ENCODE measurements at regions not wholly inside any gene's neighbourhood (a gene's known extent, or its start where the extent isn't known, plus 50 kb on each side); places are given as distances from the start of the nearest gene placed in this dataset.
"Not testable (repeated sequence)": the region's sequence is repeated elsewhere in the genome, so short reads cannot be mapped to it uniquely, and the experiment has no call there.

- DNase-seq (ENCODE audit: low read depth), result no peak
Observed at GRCh38 chr18:8991155-8991554, 111.3 kb upstream of the NDUFV2 start.

- not testable (repeated sequence) for DNase-seq (ENCODE audit: low read depth)
Observed at GRCh38 chr18:8992500-8992899, 110.0 kb upstream of the NDUFV2 start.

DNA sequence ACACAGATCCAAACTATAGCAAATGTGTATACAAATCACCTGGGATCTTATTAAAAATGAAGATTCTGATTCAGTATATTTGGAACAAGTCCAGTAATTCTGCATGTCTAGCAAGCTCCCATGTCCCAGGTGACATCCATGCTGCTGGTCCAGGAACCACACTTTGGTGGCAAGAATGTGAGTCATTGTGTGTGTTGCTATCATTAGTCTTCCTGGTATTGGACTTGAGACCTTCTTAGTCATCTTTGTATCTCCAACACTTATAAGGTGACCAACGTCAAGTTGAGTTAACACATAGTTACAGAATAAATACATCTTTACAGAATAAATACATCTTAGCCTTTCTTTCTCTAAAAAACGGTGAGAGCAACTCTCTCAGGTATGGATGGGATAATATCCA, 107.9 kb upstream of the NDUFV2 start:
- DNase-seq (ENCODE audit: low read depth), result peak; percentile 55

- DNase-seq (ENCODE audit: low read depth), result no peak
Observed at GRCh38 chr18:8995096-8995495, 107.4 kb upstream of the NDUFV2 start.

- peak; percentile 70 for DNase-seq (ENCODE audit: low read depth)
Observed at GRCh38 chr18:8996771-8997432, 105.6 kb upstream of the NDUFV2 start.

GRCh38 chr18:8997634-8998033, 104.9 kb upstream of the NDUFV2 start:
- DNase-seq (ENCODE audit: low read depth), result no peak

GRCh38 chr18:8998481-8999217, 103.8 kb upstream of the NDUFV2 start:
- DNase-seq (ENCODE audit: low read depth), result peak; percentile 57

GRCh38 chr18:8999872-9000271, 102.6 kb upstream of the NDUFV2 start:
- no peak for DNase-seq (ENCODE audit: low read depth)

DNA sequence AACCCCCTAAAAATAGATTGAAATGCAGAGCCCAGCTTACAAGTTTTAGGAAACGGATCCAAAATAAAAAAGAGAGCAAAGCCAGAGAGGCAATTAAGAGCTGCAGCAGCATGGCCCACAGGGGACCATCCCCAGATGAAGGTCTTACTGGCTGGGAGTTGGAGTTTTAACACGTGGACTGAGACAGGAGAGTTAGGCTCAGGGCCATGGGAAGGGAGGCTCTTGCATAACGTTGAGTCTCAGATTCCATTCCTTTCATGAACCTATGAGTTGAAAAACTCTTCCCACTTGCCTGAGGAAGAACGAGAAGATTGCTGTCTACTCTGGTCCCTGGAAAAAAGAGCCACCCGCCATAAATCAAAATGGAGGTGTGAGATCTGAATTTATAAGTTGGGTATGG, 101.8 kb upstream of the NDUFV2 start:
- no peak for DNase-seq (ENCODE audit: low read depth)

DNA sequence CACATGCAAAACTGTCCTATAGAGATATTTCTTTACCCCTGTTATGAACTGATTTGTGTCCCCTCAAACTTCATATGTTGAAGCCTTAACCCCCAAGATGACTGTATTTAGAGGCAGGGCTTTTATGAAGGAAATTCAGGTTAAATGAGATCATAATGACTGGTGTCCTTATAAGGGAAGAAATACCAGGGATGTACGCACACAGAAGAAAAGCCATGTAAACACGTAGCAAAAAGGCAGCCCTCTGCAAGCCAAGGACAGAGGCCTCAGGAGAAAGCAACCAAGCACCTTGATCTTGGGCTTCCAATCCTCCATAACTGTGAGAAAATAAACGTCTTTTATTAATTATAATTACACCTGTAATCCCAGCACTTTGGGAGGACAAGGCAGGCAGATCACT, 101.3 kb upstream of the NDUFV2 start:
- no peak for DNase-seq (ENCODE audit: low read depth)

- DNase-seq (ENCODE audit: low read depth), result no peak
Observed at GRCh38 chr18:9003406-9004100, 98.9 kb upstream of the NDUFV2 start.

- DNase-seq (ENCODE audit: low read depth), result not testable (repeated sequence)
Observed at GRCh38 chr18:9004308-9004707, 98.2 kb upstream of the NDUFV2 start.

DNA sequence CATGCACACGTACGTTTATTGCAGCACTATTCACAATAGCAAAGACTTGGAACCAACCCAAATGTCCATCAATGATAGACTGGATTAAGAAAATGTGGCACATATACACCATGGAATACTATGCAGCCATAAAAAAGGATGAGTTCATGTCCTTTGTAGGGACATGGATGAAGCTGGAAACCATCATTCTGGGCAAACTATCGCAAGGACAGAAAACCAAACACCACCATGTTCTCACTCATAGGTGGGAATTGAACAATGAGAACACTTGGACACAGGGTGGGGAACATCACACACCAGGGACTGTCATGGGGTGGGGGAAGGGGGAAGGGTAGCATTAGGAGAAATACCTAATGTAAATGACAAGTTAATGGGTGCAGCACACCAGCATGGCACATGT, 94.8 kb upstream of the NDUFV2 start:
- not testable (repeated sequence) for DNase-seq (ENCODE audit: low read depth)

- DNase-seq (ENCODE audit: low read depth), result no peak
Observed at GRCh38 chr18:9008200-9008708, 94.2 kb upstream of the NDUFV2 start.

DNA sequence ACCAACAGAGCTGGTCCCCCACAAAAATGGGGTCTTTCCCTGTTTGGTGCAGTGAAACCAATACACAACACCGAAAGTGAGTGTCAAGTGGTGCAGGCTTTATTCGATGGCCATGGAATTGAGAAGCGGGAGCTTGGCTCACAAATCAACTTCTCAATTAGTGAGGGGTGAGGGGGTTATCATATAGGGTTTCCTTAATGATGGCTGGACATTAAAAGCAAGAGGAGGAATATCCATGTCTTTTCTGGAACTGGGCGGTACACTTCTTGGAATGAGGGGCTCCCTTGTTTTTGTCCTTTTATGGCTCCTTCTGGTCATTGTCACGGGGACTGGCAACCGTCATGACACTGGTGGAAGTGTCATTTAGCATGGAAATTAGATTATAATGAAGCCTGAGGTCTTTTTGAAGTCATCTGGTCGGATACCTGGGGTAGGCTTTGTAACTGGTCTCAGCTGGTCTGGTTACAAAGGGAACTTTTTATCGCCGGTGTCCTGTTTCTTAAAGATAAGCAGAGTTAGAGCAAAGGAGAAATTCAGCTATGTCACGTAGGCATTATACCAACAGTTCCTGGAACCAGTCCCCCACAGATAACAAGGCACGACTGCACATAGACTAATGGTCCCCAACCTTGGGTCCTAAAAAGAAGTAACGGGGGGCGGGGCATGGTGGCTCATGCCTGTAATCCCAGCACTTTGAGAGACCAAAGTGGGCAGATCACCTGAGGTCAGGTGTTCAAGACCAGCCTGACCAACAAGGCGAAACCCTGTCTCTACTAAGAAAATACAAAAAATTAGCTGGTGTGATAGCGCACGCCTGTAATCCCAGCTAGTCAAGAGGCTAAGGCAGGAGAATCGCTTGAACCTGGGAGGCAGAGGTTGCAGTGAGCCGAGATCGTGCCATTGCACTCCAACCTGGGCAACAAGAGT, 93.5 kb upstream of the NDUFV2 start:
- no peak for DNase-seq (ENCODE audit: low read depth)

- DNase-seq (ENCODE audit: low read depth), result no peak
Observed at GRCh38 chr18:9009703-9010488, 92.6 kb upstream of the NDUFV2 start.

GRCh38 chr18:9011431-9011830, 91.1 kb upstream of the NDUFV2 start:
- no peak for DNase-seq (ENCODE audit: low read depth)

DNA sequence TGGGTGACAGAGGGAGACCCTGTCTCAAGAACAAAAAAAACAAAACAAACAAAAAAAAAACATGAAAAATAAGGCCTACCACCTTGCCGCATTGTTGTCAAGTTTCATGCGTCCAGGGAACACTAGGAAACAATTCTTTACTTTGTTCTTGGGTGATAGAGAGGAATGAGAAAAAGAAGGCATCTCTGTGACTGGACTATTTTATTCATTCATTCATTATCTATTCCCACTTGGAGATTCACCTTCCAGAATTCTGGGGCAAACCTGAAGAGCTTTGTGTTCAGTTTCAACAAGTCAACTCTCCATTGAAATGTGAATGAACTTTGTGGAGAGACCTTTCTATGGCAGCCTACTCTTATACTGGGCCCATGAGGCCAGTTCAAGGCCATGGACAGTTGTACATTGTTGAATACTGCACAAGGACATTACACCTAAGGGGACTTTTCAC, 88.5 kb upstream of the NDUFV2 start:
- DNase-seq (ENCODE audit: low read depth), result no peak

DNA sequence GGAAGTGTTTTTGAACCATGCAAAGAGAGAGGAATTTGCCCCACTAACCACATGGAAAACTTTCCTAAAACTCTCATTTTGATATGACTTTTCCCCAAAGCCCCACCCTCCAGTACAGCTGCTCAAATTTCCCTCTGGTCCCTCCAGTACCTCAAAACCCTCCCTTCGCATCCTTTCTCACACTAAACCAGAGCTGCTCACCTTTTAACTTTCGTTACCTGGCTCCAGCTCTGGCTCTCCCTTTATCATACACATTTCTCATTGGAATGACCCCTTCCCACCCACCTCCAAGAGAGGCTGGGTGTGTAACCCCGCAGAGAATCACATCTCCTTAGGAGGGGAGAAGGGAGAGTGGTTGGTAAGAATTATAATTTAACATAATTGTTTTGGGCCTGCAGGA, 86.8 kb upstream of the NDUFV2 start:
- no peak for DNase-seq (ENCODE audit: low read depth)

GRCh38 chr18:9016633-9017166, 85.8 kb upstream of the NDUFV2 start:
- DNase-seq (ENCODE audit: low read depth), result no peak

Data from renal cortical epithelial cell (primary cell).